ENCODE measurements at regions not wholly inside any gene's neighbourhood (a gene's known extent, or its start where the extent isn't known, plus 50 kb on each side); places are given as distances from the start of the nearest gene placed in this dataset.
"Not testable (repeated sequence)": the region's sequence is repeated elsewhere in the genome, so short reads cannot be mapped to it uniquely, and the experiment has no call there.

GRCh38 chr1:73306899-73307555, 890.9 kb downstream of the LRRIQ3 start:
- DNase-seq (ENCODE audit: low read depth), result no peak

- DNase-seq (ENCODE audit: low read depth), result no peak
These were observed 924.1 kb downstream of the LRRIQ3 start for GRCh38 chr1:73273886-73274285.

- DNase-seq (ENCODE audit: low read depth), result not testable (repeated sequence)
These were observed 952.8 kb downstream of the LRRIQ3 start for GRCh38 chr1:73245196-73245595.

- no peak for DNase-seq (ENCODE audit: low read depth)
These were observed 936.7 kb upstream of the NEGR1 start for GRCh38 chr1:73218995-73219546.

GRCh38 chr1:73205294-73205973, 923.1 kb upstream of the NEGR1 start:
- peak; percentile 7 for DNase-seq (ENCODE audit: low read depth)

GRCh38 chr1:73197972-73198371, 915.6 kb upstream of the NEGR1 start:
- DNase-seq (ENCODE audit: low read depth), result no peak

- DNase-seq (ENCODE audit: low read depth), result no peak
These were observed 912.6 kb upstream of the NEGR1 start for GRCh38 chr1:73194965-73195364.

GRCh38 chr1:73183581-73183980, 901.2 kb upstream of the NEGR1 start:
- not testable (repeated sequence) for DNase-seq (ENCODE audit: low read depth)

GRCh38 chr1:73181190-73181540, 898.8 kb upstream of the NEGR1 start:
- DNase-seq (ENCODE audit: low read depth), result no peak

GRCh38 chr1:73180397-73181189, 898.3 kb upstream of the NEGR1 start:
- DNase-seq (ENCODE audit: low read depth), result no peak

GRCh38 chr1:73176902-73177301, 894.6 kb upstream of the NEGR1 start:
- no peak for DNase-seq (ENCODE audit: low read depth)

GRCh38 chr1:73167009-73167657, 884.8 kb upstream of the NEGR1 start:
- no peak for DNase-seq (ENCODE audit: low read depth)

- peak; percentile 47 for DNase-seq (ENCODE audit: low read depth)
These were observed 880.2 kb upstream of the NEGR1 start for GRCh38 chr1:73162564-73162963.

GRCh38 chr1:73161418-73161817, 879.1 kb upstream of the NEGR1 start:
- no peak for DNase-seq (ENCODE audit: low read depth)

GRCh38 chr1:73160759-73161158, 878.4 kb upstream of the NEGR1 start:
- DNase-seq (ENCODE audit: low read depth), result peak; percentile 52

GRCh38 chr1:73144311-73144710, 862.0 kb upstream of the NEGR1 start:
- DNase-seq (ENCODE audit: low read depth), result no peak

- no peak for DNase-seq (ENCODE audit: low read depth)
These were observed 854.6 kb upstream of the NEGR1 start for GRCh38 chr1:73136975-73137374.

- no peak for DNase-seq (ENCODE audit: low read depth)
These were observed 824.6 kb upstream of the NEGR1 start for GRCh38 chr1:73106931-73107330.

GRCh38 chr1:73105755-73106154, 823.4 kb upstream of the NEGR1 start:
- no peak for DNase-seq (ENCODE audit: low read depth)

- DNase-seq (ENCODE audit: low read depth), result no peak
These were observed 822.4 kb upstream of the NEGR1 start for GRCh38 chr1:73104749-73105148.

- DNase-seq (ENCODE audit: low read depth), result no peak
These were observed 817.9 kb upstream of the NEGR1 start for GRCh38 chr1:73100216-73100615.

GRCh38 chr1:73097917-73098316, 815.6 kb upstream of the NEGR1 start:
- DNase-seq (ENCODE audit: low read depth), result no peak

Data from HT1080 (cell line).